PC-3 (cell line): ENCODE measurements at regions not wholly inside any gene's neighbourhood (a gene's known extent, or its start where the extent isn't known, plus 50 kb on each side); places are given as distances from the start of the nearest gene placed in this dataset.

ENCODE experiments used
- ATAC-seq: fragments of 200-7000 bp; cut with Tn5 transposase; 2 replicates; pipeline ENCODE4 v1.9.1; 2020; ENCODE audit warnings: mild to moderate bottlenecking, moderate library complexity
- BruUV-seq: library from RNA; stranded (reverse); fragments of 400-500 nt; replicated peaks from 2 replicates; lab custom pipeline; 2021; lab: Mats Ljungman, UMichigan
- CTCF ChIA-PET: fragments of 300-600 bp; sonication (Branson Sonifier 250); formaldehyde crosslinking; loops from one replicate; lab custom pipeline; 2022; ENCODE audit warnings: antibody characterized with exemption; lab: Charles Lee
- POLR2A ChIA-PET: fragments of 300-600 bp; sonication (Branson Sonifier 250); formaldehyde crosslinking; loops from one replicate; lab custom pipeline; 2022; ENCODE audit warnings: antibody characterized with exemption; ENCODE audit not compliant: unreplicated experiment; lab: Charles Lee
- DNase-seq: peaks from one replicate; pipeline ENCODE4 v3.0.0-alpha.2; 2015
- H2AFZ ChIP-seq: fragments of 300-600 bp; sonication (generic); 2 replicates; pipeline ENCODE4 v1.6.0; 2016; ENCODE audit warnings: antibody characterized with exemption, low read length
- H3F3A ChIP-seq: fragments of 300-600 bp; sonication (generic); one replicate; pipeline ENCODE4 v1.6.0; 2017; ENCODE audit warnings: antibody characterized with exemption, low read length, control low read depth, mild to moderate bottlenecking; ENCODE audit not compliant: unreplicated experiment
- H3K27ac ChIP-seq: fragments of 300-600 bp; sonication (generic); 2 replicates; pipeline ENCODE4 v1.5.1; 2016; ENCODE audit warnings: mild to moderate bottlenecking, low read length
- H3K27me3 ChIP-seq: fragments of 300-600 bp; sonication (generic); 2 replicates; pipeline ENCODE4 v1.6.1; 2016; ENCODE audit warnings: low read length, mixed read lengths
- H3K36me3 ChIP-seq: fragments of 300-600 bp; sonication (generic); 2 replicates; pipeline ENCODE4 v1.6.1; 2016; ENCODE audit warnings: low read depth, mixed run types, low read length, mixed read lengths
- H3K4me1 ChIP-seq: fragments of 300-600 bp; sonication (generic); 2 replicates; pipeline ENCODE4 v1.5.1; 2016; ENCODE audit warnings: low read length; ENCODE audit not compliant: insufficient read depth
- H3K4me2 ChIP-seq: fragments of 300-600 bp; sonication (generic); 2 replicates; pipeline ENCODE4 v1.6.0; 2016; ENCODE audit warnings: low read length
- H3K4me3 ChIP-seq: fragments of 300-600 bp; sonication (generic); 2 replicates; pipeline ENCODE4 v1.5.1; 2016; ENCODE audit warnings: mild to moderate bottlenecking, low read length, mixed read lengths
- H3K79me2 ChIP-seq: fragments of 300-600 bp; sonication (generic); 2 replicates; pipeline ENCODE4 v1.6.1; 2017; ENCODE audit warnings: low read length, mixed read lengths
- H3K9ac ChIP-seq: fragments of 300-600 bp; sonication (generic); 2 replicates; pipeline ENCODE4 v1.6.0; 2016; ENCODE audit warnings: mild to moderate bottlenecking, low read length
- H3K9me2 ChIP-seq: fragments of 300-600 bp; sonication (generic); replicated peaks from 2 replicates; pipeline ENCODE4 v1.6.1; 2016; ENCODE audit warnings: mixed run types, low read length, mixed read lengths
- H3K9me3 ChIP-seq: fragments of 300-600 bp; sonication (generic); 2 replicates; pipeline ENCODE4 v1.6.1; 2016; ENCODE audit warnings: low read length, mixed read lengths
- H4K20me1 ChIP-seq: fragments of 300-600 bp; sonication (generic); 2 replicates; pipeline ENCODE4 v1.6.1; 2016; ENCODE audit warnings: low read length, mixed read lengths
- EZH2 ChIP-seq: fragments of 300-600 bp; sonication (generic); IDR thresholded peaks from one replicate; pipeline ENCODE4 v1.6.1; 2017; ENCODE audit warnings: antibody characterized with exemption, mild to moderate bottlenecking, low read length; ENCODE audit not compliant: unreplicated experiment
- EZH2phosphoT487 ChIP-seq: fragments of 300-600 bp; sonication (generic); IDR thresholded peaks from 2 replicates; pipeline ENCODE4 v1.6.1; 2018; ENCODE audit warnings: mild to moderate bottlenecking, antibody characterized with exemption, low read length, borderline replicate concordance
- intact Hi-C: fragments of 100-400 bp; cut with micrococcal nuclease; formaldehyde crosslinking; loops from 2 replicates; pipeline ENCODE4 v1.9.0; 2023
- TF ChIP-seq, protein P1 (sequence below): fragments of 300-600 bp; sonication (generic); conservative IDR thresholded peaks from 2 replicates; pipeline ENCODE4 v1.5.1; 2017; ENCODE audit warnings: antibody characterized with exemption, low read depth, mild to moderate bottlenecking, low read length

DNA sequence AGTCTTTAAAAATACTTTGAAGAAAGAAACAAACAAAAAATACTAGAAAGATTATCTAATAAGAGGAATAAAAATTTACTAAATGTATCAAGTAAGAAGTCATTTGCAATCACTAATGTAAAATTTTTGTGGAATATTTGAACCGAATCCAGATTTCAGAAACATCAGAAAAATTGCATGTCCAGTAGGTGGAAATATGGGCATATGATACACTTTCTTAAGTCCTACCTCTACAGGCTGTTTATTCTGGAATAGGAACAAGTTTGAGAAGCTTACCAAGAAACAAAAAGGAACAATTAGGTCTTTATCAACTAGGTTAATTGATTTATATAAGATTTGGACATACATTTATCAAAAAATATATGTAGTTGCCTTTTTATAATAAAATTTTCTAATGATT is 292.9 kb upstream of the ROBO1 start:
- Histone ChIP-seq H3K4me2 (no peak overlapping the region), H4K20me1 (no peaks in the 10 kb centered on the region), H3K4me3 (no peak overlapping the region), H3F3A (no peaks in the 10 kb centered on the region), H3K27ac (no peak overlapping the region), H3K9me3 (no peaks in the 10 kb centered on the region), H3K4me1 (no peaks in the 10 kb centered on the region), H3K9ac (no peak overlapping the region), H3K27me3 (no peaks in the 10 kb centered on the region), H3K79me2 (no peaks in the 10 kb centered on the region), H3K36me3 (no peaks in the 10 kb centered on the region), H2AFZ (no peak overlapping the region), H3K9me2 (no peaks in the 10 kb centered on the region)
- POLR2A ChIA-PET = no interaction called here
- TF ChIP-seq, protein P1, sequence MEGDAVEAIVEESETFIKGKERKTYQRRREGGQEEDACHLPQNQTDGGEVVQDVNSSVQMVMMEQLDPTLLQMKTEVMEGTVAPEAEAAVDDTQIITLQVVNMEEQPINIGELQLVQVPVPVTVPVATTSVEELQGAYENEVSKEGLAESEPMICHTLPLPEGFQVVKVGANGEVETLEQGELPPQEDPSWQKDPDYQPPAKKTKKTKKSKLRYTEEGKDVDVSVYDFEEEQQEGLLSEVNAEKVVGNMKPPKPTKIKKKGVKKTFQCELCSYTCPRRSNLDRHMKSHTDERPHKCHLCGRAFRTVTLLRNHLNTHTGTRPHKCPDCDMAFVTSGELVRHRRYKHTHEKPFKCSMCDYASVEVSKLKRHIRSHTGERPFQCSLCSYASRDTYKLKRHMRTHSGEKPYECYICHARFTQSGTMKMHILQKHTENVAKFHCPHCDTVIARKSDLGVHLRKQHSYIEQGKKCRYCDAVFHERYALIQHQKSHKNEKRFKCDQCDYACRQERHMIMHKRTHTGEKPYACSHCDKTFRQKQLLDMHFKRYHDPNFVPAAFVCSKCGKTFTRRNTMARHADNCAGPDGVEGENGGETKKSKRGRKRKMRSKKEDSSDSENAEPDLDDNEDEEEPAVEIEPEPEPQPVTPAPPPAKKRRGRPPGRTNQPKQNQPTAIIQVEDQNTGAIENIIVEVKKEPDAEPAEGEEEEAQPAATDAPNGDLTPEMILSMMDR = peak; percentile 49
- TF ChIP-seq EZH2 = no peak
- intact Hi-C loops = loop anchor here (2.0 to 10.0 kb wide), 4 partner anchors 424 to 628 kb away; no protein-coding TSS in a partner anchor
- no TSS peak for BruUV-seq
- DNase-seq (peak; percentile 46), ATAC-seq (peak; percentile 45; the same call in 1 of the 2 replicates)
- CTCF ChIA-PET = interaction anchor here (0.5 to 0.6 kb wide), 2 partner anchors 466 to 608 kb away, joined by 3 read pairs; no protein-coding TSS in a partner anchor

DNA sequence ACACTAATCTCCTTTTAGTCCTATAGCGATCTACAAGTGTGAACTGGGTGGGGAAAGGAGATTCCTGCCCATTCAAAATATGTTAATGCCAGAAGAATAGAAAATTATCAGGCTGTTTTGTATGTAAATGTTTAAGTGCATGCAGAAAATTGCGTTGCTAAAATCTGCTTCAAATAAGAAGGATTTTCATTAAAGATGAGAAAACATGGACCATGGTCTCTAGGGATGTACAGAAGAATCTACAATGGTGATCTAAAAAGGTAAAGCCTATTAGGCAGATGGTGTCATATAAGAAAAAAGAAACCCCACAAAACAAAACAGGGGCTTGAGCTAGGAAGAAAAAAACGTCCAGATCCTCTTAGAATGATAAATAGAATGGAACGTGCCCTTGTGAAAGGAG is 287.5 kb upstream of the ROBO1 start:
- no peak for DNase-seq
- no TSS peak for BruUV-seq

DNA sequence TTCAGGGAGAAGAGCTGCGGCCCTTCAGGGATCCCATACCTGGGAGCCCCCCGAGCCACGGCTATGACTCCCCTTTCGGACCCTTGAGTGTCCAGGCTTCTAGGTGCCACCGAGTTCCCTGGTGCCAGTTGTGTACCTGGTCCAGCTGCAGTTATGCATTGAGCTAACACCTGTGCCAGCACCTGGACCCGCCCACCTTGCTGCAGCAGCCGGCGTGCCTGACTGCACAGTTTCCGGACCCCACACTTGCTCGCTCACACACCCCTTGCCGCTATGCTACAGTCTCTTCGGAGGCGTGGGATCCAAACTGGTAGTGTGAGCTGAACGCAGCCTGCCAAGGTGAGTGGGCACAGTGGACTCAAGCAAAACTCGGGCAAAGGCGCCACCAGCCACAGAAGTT is 284.5 kb upstream of the ROBO1 start:
- Histone ChIP-seq H3K4me1 (no peaks in the 10 kb centered on the region), H3K9me3 (no peaks in the 10 kb centered on the region), H3K27ac (no peak overlapping the region), H2AFZ (no peak overlapping the region), H3K9ac (no peak overlapping the region), H3K4me3 (no peak overlapping the region), H4K20me1 (no peaks in the 10 kb centered on the region), H3K79me2 (no peaks in the 10 kb centered on the region), H3K36me3 (no peaks in the 10 kb centered on the region), H3K9me2 (no peaks in the 10 kb centered on the region), H3F3A (no peaks in the 10 kb centered on the region), H3K4me2 (no peak overlapping the region), H3K27me3 (no peaks in the 10 kb centered on the region)
- CTCF ChIA-PET = no interaction called here
- DNase-seq (no peak), ATAC-seq (no peak)
- BruUV-seq = no TSS peak
- POLR2A ChIA-PET = no interaction called here
- no peak for TF ChIP-seq EZH2
- TF ChIP-seq, protein P1 = no peak
- intact Hi-C loops = no loop called here

More for the DNA sequence above, 287.5 kb upstream of the ROBO1 start:
- Histone ChIP-seq H3K4me1 (no peaks in the 10 kb centered on the region), H3K9me3 (no peaks in the 10 kb centered on the region), H3K79me2 (no peaks in the 10 kb centered on the region), H3K4me3 (no peak overlapping the region), H3K9me2 (no peaks in the 10 kb centered on the region), H3K27me3 (no peaks in the 10 kb centered on the region), H3K9ac (no peak overlapping the region), H3F3A (no peaks in the 10 kb centered on the region), H3K27ac (no peak overlapping the region), H3K36me3 (no peaks in the 10 kb centered on the region), H4K20me1 (no peaks in the 10 kb centered on the region), H2AFZ (no peak overlapping the region), H3K4me2 (no peak overlapping the region)
- ChIA-PET POLR2A (no interaction called here), CTCF (no interaction called here)
- intact Hi-C loops = no loop called here
- no peak for ATAC-seq
- no peak for TF ChIP-seq EZH2phosphoT487
- TF ChIP-seq EZH2 = no peak
- TF ChIP-seq, protein P1 = no peak
